ENCODE measurements at regions not wholly inside any gene's neighbourhood (a gene's known extent, or its start where the extent isn't known, plus 50 kb on each side); places are given as distances from the start of the nearest gene placed in this dataset.
A peak's percentile ranks its signal among the peaks of the same experiment; 100 is the strongest.

- TF ChIP-seq CTCF (IDR thresholded peaks at IDR 0.05), result no peak
- peaks cover 0 to 12% of the 10 kb centered on the region in 2 experiments for H3K9me3 ChIP-seq (ENCODE audit: control insufficient read depth in 1 of 2, insufficient read depth in 1 of 2, low read length in 2 of 2)
- H3K9me3 Mint-ChIP-seq, result no peaks in the 10 kb centered on the region
- no peaks in the 10 kb centered on the region for H3K4me1 Mint-ChIP-seq (ENCODE audit: low read depth)
- no peaks in the 10 kb centered on the region for H3K36me3 ChIP-seq (ENCODE audit: insufficient read depth, low read length)
- ChIA-PET POLR2A (no interaction called here), CTCF (no interaction called here)
- no peaks in the 10 kb centered on the region for H3K36me3 Mint-ChIP-seq (ENCODE audit: low read depth)
- intact Hi-C loops (cut with DNase I, micrococcal nuclease), result no loop called here
- H3K4me1 ChIP-seq (ENCODE audit: insufficient read depth, low read length), result no peaks in the 10 kb centered on the region
- H3K27ac ChIP-seq (ENCODE audit: low read depth in 1 of 2, low read length in 2 of 2), result no peak overlapping the region
- peaks cover 17% of the 10 kb centered on the region for H3K27me3 Mint-ChIP-seq
- H3K4me3 ChIP-seq (ENCODE audit: low read length), result no peak overlapping the region
- ATAC-seq (ENCODE audit: poor library complexity) (no peak), DNase-seq (peak in 1 of 14 experiments; percentile 20)
- no peak overlapping the region for H3K27ac Mint-ChIP-seq
- H3K4me3 Mint-ChIP-seq, result no peak overlapping the region
- peaks cover 0 to 2% of the 10 kb centered on the region in 2 experiments for H3K27me3 ChIP-seq (ENCODE audit: control insufficient read depth in 1 of 2, insufficient read depth in 2 of 2, low read length in 2 of 2)
Measured at GRCh38 chr14:101068313-101069227, 165.0 kb upstream of the RTL1 start.

GRCh38 chr14:101069228-101069549 lies 165.7 kb upstream of the RTL1 start:
- CTCF ChIA-PET, result no interaction called here
- H3K27me3 Mint-ChIP-seq, result peaks cover 17% of the 10 kb centered on the region
- H3K36me3 ChIP-seq (ENCODE audit: insufficient read depth, low read length), result no peaks in the 10 kb centered on the region
- no peaks in the 10 kb centered on the region for H3K9me3 Mint-ChIP-seq
- no peaks in the 10 kb centered on the region for H3K27me3 ChIP-seq (ENCODE audit: control insufficient read depth in 1 of 2, insufficient read depth in 2 of 2, low read length in 2 of 2)
- peaks cover 0 to 12% of the 10 kb centered on the region in 2 experiments for H3K9me3 ChIP-seq (ENCODE audit: control insufficient read depth in 1 of 2, insufficient read depth in 1 of 2, low read length in 2 of 2)
- peak in 1 of 14 experiments; percentile 11 for DNase-seq
- no peak for TF ChIP-seq CTCF (IDR thresholded peaks at IDR 0.05)
- H3K4me1 Mint-ChIP-seq (ENCODE audit: low read depth), result no peaks in the 10 kb centered on the region
- H3K27ac Mint-ChIP-seq, result no peak overlapping the region
- no peaks in the 10 kb centered on the region for H3K36me3 Mint-ChIP-seq (ENCODE audit: low read depth)
- H3K4me1 ChIP-seq (ENCODE audit: insufficient read depth, low read length), result no peaks in the 10 kb centered on the region
- POLR2A ChIA-PET, result no interaction called here
- no peak overlapping the region for H3K4me3 Mint-ChIP-seq
- intact Hi-C loops (cut with DNase I, micrococcal nuclease), result no loop called here
- no peak overlapping the region for H3K27ac ChIP-seq (ENCODE audit: low read depth in 1 of 2, low read length in 2 of 2)
- no peak for ATAC-seq (ENCODE audit: poor library complexity)
- no peak overlapping the region for H3K4me3 ChIP-seq (ENCODE audit: low read length)

GRCh38 chr14:101069666-101070362 lies 166.3 kb upstream of the RTL1 start:
- no peak overlapping the region for H3K27ac Mint-ChIP-seq
- ChIA-PET CTCF (no interaction called here), POLR2A (no interaction called here)

More at GRCh38 chr14:101069666-101070362, 166.3 kb upstream of the RTL1 start:
- Mint-ChIP-seq H3K4me3 (no peak overlapping the region), H3K36me3 (ENCODE audit: low read depth) (no peaks in the 10 kb centered on the region), H3K4me1 (ENCODE audit: low read depth) (no peaks in the 10 kb centered on the region), H3K27me3 (peaks cover 19% of the 10 kb centered on the region), H3K9me3 (no peaks in the 10 kb centered on the region)
- Histone ChIP-seq H3K36me3 (ENCODE audit: insufficient read depth, low read length) (no peaks in the 10 kb centered on the region), H3K9me3 (ENCODE audit: control insufficient read depth in 1 of 2, insufficient read depth in 1 of 2, low read length in 2 of 2) (peaks cover 0 to 12% of the 10 kb centered on the region in 2 experiments), H3K4me1 (ENCODE audit: insufficient read depth, low read length) (no peaks in the 10 kb centered on the region), H3K4me3 (ENCODE audit: low read length) (no peak overlapping the region), H3K27ac (ENCODE audit: low read depth in 1 of 2, low read length in 2 of 2) (no peak overlapping the region), H3K27me3 (ENCODE audit: control insufficient read depth in 1 of 2, insufficient read depth in 2 of 2, low read length in 2 of 2) (peaks cover 3 to 4% of the 10 kb centered on the region in 2 experiments)
- intact Hi-C loops (cut with DNase I, micrococcal nuclease), result no loop called here
- no peak for ATAC-seq (ENCODE audit: poor library complexity)
- DNase-seq, result peak in 1 of 14 experiments; percentile 19
- no peak for TF ChIP-seq CTCF (IDR thresholded peaks at IDR 0.05)

Data from CD4-positive, alpha-beta T cell (primary cell).